Aorta (tissue), 5 donors: ENCODE measurements at regions not wholly inside any gene's neighbourhood (a gene's known extent, or its start where the extent isn't known, plus 50 kb on each side); places are given as distances from the start of the nearest gene placed in this dataset.

ENCODE experiments used
- ATAC-seq: fragments of 200-7000 bp; cut with Tn5 transposase; one replicate; pipeline ENCODE4 v1.9.1; 2022; ENCODE audit warnings: moderate library complexity; ENCODE audit not compliant: low FRiP score
- DNase-seq, 2 donors: peaks; one replicate each; pipeline ENCODE4 v3.0.0-alpha.2; 2020
- H3K27ac ChIP-seq, 2 donors: one replicate each; pipeline ENCODE4 v1.5.1; 2013; ENCODE audit warnings: low read length in 2 of 2, mild to moderate bottlenecking in 2 of 2, moderate library complexity in 2 of 2, control low read depth in 1 of 2, inconsistent platforms in 1 of 2, low read depth in 1 of 2
- H3K27me3 ChIP-seq, 2 donors: one replicate each; pipeline ENCODE4 v1.6.1; 2013; ENCODE audit warnings: control low read depth in 1 of 2, low read length in 1 of 2, mild to moderate bottlenecking in 1 of 2, moderate library complexity in 1 of 2; ENCODE audit not compliant: insufficient read depth in 2 of 2, control insufficient read depth in 1 of 2
- H3K36me3 ChIP-seq, 2 donors: one replicate each; pipeline ENCODE4 v1.6.1; 2013; ENCODE audit warnings: control low read depth in 1 of 2, low read length in 1 of 2, mild to moderate bottlenecking in 1 of 2; ENCODE audit not compliant: insufficient read depth in 2 of 2, control insufficient read depth in 1 of 2
- H3K4me1 ChIP-seq, 2 donors: one replicate each; pipeline ENCODE4 v1.6.1; 2013; ENCODE audit warnings: low read length in 2 of 2, control low read depth in 1 of 2, mild to moderate bottlenecking in 1 of 2, moderate library complexity in 1 of 2; ENCODE audit not compliant: insufficient read depth in 2 of 2, control insufficient read depth in 1 of 2
- H3K4me3 ChIP-seq, 2 donors: one replicate each; pipeline ENCODE4 v1.5.1; 2013; ENCODE audit warnings: low read length in 2 of 2, control low read depth in 1 of 2, mild to moderate bottlenecking in 1 of 2
- H3K9me3 ChIP-seq: one replicate; pipeline ENCODE4 v1.6.1; 2013; ENCODE audit warnings: mild to moderate bottlenecking, low read length; ENCODE audit not compliant: control insufficient read depth
- WGBS, 2 donors: extraction: QIAGEN DNeasy Blood & Tissue Kit; methylation state at CpG; one replicate each; pipeline ENCODE4 v1.1.7; 2013; 5-methylcytosine and 5-hydroxymethylcytosine counted together
- intact Hi-C, 2 donors: fragments of 100-400 bp; cut with DNase I; formaldehyde crosslinking; loops; one replicate each; pipeline versions ENCODE4 v1.14.2 to v1.15.0; 2022
- donor health status: healthy with polysubstance abuse.
- donor health status: Bipolar disorder and iron deficiency.
- donor health status: DM: no; HTN: no; CAD: no.
- donor health status: DM: no; HTN: no; CAD: no.
- donor health status: DM: yes; HTN: yes; CAD: no.

DNA sequence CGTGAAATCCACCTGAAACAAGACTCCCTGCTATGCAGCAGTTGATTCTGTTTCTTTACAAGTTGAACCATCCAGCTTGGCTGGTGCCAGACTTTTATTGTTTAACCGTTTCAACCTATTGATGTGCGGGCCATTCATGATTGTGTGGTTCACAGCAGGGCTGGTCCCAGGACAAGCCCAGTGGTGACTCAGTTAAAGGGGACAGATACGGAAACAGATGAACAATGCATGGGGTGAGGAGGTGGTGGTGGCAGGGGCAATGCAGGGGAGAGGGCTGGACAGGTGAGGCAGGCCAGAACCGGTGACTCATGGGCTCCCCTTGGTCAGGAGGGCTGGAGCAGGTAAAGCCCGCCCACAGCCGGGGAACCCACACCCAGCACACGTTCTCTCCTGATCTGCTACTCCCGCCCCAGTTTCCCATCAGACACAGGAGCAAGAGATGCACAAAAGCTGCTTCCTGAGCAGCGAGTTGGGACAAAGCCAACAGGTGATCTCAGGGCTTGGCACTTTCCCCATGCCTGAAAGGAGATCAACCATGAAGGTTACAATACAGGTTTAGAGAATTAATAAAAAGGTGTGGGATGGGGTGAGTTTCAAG lies 232.2 kb downstream of the LY86 start:
- DNase-seq (no peak), ATAC-seq (no peak)
- no peaks in the 10 kb centered on the region for H3K36me3 ChIP-seq
- 51 to 60% methylated on average over 10 of the region's 10 CpGs for WGBS, 2 donors
- H3K4me1 ChIP-seq = no peaks in the 10 kb centered on the region
- intact Hi-C loops = no loop called here
- no peaks in the 10 kb centered on the region for H3K9me3 ChIP-seq
- H3K27ac ChIP-seq = no peak overlapping the region
- H3K4me3 ChIP-seq = no peak overlapping the region
- H3K27me3 ChIP-seq = no peaks in the 10 kb centered on the region

DNA sequence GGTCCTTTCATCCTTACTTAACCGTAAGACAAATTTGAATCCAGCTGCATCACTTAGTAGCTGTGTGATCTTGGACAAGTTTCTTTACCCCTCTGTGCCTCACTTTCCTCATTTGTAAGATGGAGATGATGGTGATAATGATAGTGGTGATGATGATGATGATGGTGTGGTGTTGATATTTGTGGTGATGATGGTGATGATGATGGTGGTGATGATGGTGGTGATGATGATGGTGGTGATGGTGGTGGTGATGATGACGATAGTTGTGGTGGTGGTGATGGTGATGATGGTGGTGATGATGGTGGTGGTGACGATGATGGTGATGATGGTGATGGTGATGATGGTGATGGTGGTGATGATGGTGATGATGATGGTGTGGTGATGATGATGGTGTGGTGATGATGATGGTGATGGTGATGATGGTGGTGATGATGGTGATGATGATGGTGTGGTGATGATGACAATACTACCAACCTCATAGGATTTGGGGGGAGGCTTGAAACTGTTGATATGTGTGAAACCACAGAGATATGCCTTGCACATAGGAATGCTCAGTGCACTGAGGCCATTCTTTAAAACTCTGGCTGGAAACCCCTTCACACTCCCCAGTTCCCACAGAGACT lies 233.2 kb downstream of the LY86 start:
- WGBS, 2 donors = 82 to 94% methylated on average over 3 of the region's 3 CpGs
- DNase-seq = no peak
- H3K36me3 ChIP-seq = no peaks in the 10 kb centered on the region
- H3K27ac ChIP-seq = no peak overlapping the region
- no peaks in the 10 kb centered on the region for H3K4me1 ChIP-seq
- ATAC-seq = no peak
- H3K27me3 ChIP-seq = no peaks in the 10 kb centered on the region
- no peak overlapping the region for H3K4me3 ChIP-seq
- intact Hi-C loops = no loop called here
- no peaks in the 10 kb centered on the region for H3K9me3 ChIP-seq

DNA sequence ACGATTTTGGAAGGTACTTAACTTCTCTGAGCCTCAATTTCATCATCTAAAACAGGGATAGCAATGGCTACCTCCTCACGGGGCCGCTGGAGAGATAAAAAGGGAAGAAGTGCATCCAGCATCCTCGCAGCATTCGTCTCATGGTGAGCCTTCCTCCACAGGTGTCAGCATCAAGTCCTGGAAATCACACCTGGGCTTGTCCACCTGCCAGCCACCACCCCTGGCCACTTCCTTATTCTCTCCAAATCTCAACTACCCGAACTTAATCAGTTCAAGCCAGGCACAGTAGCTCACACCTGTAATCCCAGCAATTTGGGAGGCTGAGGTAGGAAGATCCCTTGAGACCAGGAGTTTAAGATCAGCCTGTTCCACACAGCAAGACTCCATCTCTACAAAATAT lies 234.5 kb downstream of the LY86 start:
- ATAC-seq (no peak), DNase-seq (no peak)
- Histone ChIP-seq H3K9me3 (no peaks in the 10 kb centered on the region), H3K4me3 (no peak overlapping the region), H3K4me1 (no peaks in the 10 kb centered on the region), H3K27me3 (no peaks in the 10 kb centered on the region), H3K27ac (no peak overlapping the region), H3K36me3 (no peaks in the 10 kb centered on the region)
- intact Hi-C loops = no loop called here
- WGBS, 2 donors = 79 to 80% methylated on average over 6 of the region's 6 CpGs

DNA sequence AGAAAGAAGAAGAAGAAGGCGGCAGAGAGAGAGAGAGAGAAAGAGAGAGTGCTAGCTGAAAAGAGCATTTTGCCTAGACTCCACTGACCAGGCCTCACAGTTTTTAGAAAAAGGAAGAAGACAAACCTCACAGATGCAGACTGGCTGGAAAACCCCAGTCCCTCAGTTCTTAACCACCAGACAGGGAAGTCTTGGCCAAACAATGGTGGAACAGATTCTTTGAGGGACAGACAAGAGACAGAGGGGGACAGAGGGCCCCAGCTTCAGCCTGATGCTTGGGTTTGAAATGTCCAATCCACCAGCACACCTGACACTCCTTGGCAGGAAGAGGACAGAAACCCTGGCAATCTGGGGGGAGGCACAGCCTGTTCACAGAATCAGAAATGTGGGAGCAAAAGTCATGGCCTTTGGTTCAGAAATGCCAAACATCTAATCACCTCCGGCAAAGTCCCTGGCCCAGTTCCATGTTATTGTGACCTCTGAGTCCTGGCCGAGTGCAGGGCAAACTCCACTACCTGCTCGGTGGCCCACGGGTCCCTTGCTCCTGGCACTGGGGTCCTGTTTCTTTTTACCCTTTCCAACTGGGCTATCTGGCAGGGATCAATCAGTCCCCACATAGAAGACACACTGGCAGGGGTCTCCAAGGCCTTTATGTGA lies 235.2 kb downstream of the LY86 start:
- intact Hi-C loops = no loop called here
- H3K4me1 ChIP-seq = no peaks in the 10 kb centered on the region
- H3K9me3 ChIP-seq = no peaks in the 10 kb centered on the region
- H3K4me3 ChIP-seq = no peak overlapping the region
- H3K36me3 ChIP-seq = no peaks in the 10 kb centered on the region
- DNase-seq (peak in 1 of 2 donors; percentile 39), ATAC-seq (no peak)
- H3K27ac ChIP-seq = no peak overlapping the region
- H3K27me3 ChIP-seq = no peaks in the 10 kb centered on the region
- 78 to 85% methylated on average over 5 of the region's 5 CpGs for WGBS, 2 donors

DNA sequence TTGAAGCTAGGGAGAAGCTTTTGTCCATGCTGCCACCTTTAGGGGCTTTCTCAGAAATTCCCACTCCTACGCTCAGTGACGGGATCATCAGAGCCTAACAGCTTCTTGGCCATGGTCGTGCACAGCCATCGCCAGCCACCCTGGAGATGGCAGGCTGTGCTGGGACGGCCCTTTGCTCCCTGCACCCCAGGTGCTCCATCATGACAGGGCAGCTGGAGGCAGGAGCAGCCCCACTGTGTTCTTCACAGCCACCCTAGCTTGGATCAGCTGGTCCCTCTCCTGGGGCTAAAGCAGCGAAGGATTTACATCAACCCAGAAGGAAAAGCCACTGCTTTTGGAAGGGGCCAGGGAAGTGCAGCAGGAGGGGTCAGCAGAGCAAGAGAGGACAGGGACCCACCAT lies 235.9 kb downstream of the LY86 start:
- no peaks in the 10 kb centered on the region for H3K27me3 ChIP-seq
- H3K36me3 ChIP-seq = no peaks in the 10 kb centered on the region
- ATAC-seq = no peak
- H3K4me1 ChIP-seq = no peaks in the 10 kb centered on the region
- WGBS, 2 donors = 77 to 82% methylated on average over 6 of the region's 6 CpGs
- H3K4me3 ChIP-seq = no peak overlapping the region
- DNase-seq = no peak
- H3K9me3 ChIP-seq = no peaks in the 10 kb centered on the region
- no peak overlapping the region for H3K27ac ChIP-seq
- intact Hi-C loops = no loop called here

DNA sequence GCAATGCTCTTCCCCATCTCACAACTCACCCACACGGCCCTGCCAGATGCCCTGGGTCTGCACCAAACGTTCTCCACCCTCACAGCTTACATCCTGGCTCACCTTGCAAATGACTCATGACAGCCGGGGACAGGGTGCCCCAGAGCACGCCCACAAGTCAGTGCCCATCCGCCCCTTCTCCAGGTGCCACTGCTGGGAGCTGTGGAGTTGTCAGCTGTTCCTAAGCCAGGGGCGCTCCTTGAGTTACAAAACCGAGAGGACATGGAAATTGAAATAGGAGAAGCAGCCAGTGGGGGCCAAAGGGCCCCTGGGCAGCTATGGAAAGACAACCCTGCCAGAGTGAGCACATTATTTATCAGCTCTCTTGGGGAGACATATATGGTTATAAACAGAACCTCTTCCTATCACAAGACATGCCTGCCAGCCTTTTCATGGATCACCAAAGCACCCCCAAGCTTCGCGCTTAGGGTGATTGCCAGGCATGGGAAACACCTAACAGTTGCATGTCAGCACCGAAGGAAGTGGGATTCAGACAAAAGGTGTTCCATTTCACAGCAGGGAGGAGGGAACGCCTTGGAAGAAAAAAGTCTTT lies 236.8 kb downstream of the LY86 start:
- no peaks in the 10 kb centered on the region for H3K4me1 ChIP-seq
- WGBS, 2 donors = 57 to 64% methylated on average over 11 of the region's 11 CpGs
- no peak for ATAC-seq

DNA sequence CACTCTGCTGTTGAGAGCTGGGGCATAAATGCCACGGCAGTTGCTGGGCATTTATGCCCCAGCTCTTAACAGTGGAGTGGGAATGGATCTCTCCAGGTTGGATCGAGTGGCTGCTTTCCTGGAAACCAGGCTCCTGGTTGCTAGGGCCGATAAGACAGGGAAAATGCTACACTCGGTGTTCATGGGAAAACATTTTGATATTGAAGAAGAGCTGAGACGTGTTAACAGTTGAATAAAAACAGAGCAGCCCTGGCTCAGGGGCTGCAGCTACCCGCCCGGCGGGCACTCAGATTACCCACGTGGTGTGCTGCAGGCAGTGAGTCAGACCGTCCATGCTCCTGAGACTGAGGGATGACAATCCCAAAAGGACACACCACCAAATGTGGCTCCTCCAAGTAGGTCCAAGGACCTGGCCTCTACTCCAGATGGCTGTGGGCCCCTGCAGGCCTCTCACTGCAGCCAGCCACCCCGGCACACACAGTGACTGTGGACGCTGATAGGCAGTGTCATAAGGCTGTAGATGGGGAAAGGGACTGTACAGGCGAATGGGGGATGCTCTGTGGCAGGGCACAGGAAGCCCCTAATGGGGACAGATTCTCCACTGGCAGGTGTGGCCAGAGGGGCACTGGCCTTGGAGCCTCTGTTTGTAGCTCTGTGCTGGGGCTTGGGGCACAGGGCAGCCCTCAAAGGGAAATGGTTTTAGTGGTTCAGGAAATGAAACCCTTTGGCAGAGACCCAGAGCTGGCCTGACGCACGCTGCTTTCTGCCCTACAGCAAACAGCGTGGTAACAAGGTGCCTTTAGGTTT lies 237.8 kb downstream of the LY86 start:
- 53% methylated on average over 16 of the region's 16 CpGs for WGBS, 2 donors
- H3K4me3 ChIP-seq = no peak overlapping the region
- H3K4me1 ChIP-seq = no peaks in the 10 kb centered on the region
- ATAC-seq = peak; percentile 61
- H3K27me3 ChIP-seq = no peaks in the 10 kb centered on the region
- no peaks in the 10 kb centered on the region for H3K9me3 ChIP-seq
- no peak overlapping the region for H3K27ac ChIP-seq
- intact Hi-C loops = no loop called here
- peak; percentile 55 to 78 for DNase-seq
- no peaks in the 10 kb centered on the region for H3K36me3 ChIP-seq

More for the DNA sequence above, 236.8 kb downstream of the LY86 start:
- Histone ChIP-seq H3K36me3 (no peaks in the 10 kb centered on the region), H3K4me3 (no peak overlapping the region), H3K27me3 (no peaks in the 10 kb centered on the region), H3K27ac (no peak overlapping the region), H3K9me3 (no peaks in the 10 kb centered on the region)
- intact Hi-C loops = no loop called here
- DNase-seq = no peak

DNA sequence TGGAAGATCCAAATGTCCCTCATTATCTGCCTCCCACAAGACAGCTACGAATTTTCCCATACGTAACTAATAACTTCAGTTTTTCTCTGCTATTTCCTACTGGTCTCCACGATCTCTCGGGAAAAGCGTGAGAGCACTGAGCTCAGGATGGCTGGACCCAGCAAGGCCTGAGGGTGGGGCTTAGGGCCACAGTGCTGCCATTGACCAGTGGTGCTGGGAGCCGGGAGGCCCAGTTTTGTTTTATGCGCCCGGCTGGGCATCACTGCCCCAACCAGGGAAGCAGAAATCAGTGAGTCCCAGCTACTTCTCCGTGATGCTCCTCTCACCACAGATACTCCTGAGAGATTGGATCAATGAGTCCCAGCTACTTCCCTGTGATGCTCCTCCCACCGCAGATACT lies 238.4 kb downstream of the LY86 start:
- intact Hi-C loops = no loop called here
- no peaks in the 10 kb centered on the region for H3K27me3 ChIP-seq
- DNase-seq (no peak), ATAC-seq (no peak)
- H3K4me3 ChIP-seq = no peak overlapping the region
- H3K27ac ChIP-seq = no peak overlapping the region
- H3K36me3 ChIP-seq = no peaks in the 10 kb centered on the region
- H3K4me1 ChIP-seq = no peaks in the 10 kb centered on the region
- 72 to 90% methylated on average over 10 of the region's 10 CpGs for WGBS, 2 donors
- no peaks in the 10 kb centered on the region for H3K9me3 ChIP-seq
